Stimulated activated CD8-positive, alpha-beta memory T cell treated with anti-CD3 and anti-CD28 coated beads, Interleukin-15, amount 100 ng/mL, for 48 hours (primary cell): ENCODE measurements at regions not wholly inside any gene's neighbourhood (a gene's known extent, or its start where the extent isn't known, plus 50 kb on each side); places are given as distances from the start of the nearest gene placed in this dataset.
"Not testable (repeated sequence)": the region's sequence is repeated elsewhere in the genome, so short reads cannot be mapped to it uniquely, and the experiment has no call there.

Source experiments
- DNase-seq, 2 donors: peaks; one replicate each; pipeline ENCODE4 v3.0.0-alpha.2; 2020; ENCODE audit warnings: low read depth in 2 of 2

- DNase-seq, result no peak
Observed at GRCh38 chr16:46519063-46519462, 102.1 kb downstream of the SHCBP1 start.

GRCh38 chr16:46496701-46497100 lies 124.5 kb downstream of the SHCBP1 start:
- DNase-seq, result no peak

- no peak for DNase-seq
Observed at GRCh38 chr16:46482895-46483294, 138.3 kb downstream of the SHCBP1 start.

GRCh38 chr16:46466239-46466638 lies 154.9 kb downstream of the SHCBP1 start:
- no peak for DNase-seq

- DNase-seq, result not testable (repeated sequence)
Observed at GRCh38 chr16:46454801-46455200, 166.4 kb downstream of the SHCBP1 start.

- DNase-seq, result no peak
Observed at GRCh38 chr16:46428108-46429061, 192.8 kb downstream of the SHCBP1 start.

- no peak for DNase-seq
Observed at GRCh38 chr16:46427340-46428107, 193.7 kb downstream of the SHCBP1 start.

- DNase-seq, result no peak
Observed at GRCh38 chr16:46426336-46426735, 194.8 kb downstream of the SHCBP1 start.

- no peak for DNase-seq
Observed at GRCh38 chr16:46404028-46404427, 217.2 kb downstream of the SHCBP1 start.

GRCh38 chr16:46398559-46398958 lies 222.6 kb downstream of the SHCBP1 start:
- DNase-seq, result not testable (repeated sequence)

GRCh38 chr16:46396883-46397270 lies 224.3 kb downstream of the SHCBP1 start:
- not testable (repeated sequence) for DNase-seq

- DNase-seq, result not testable (repeated sequence)
Observed at GRCh38 chr16:46396131-46396882, 224.9 kb downstream of the SHCBP1 start.

GRCh38 chr16:46395391-46395921 lies 225.7 kb downstream of the SHCBP1 start:
- not testable (repeated sequence) for DNase-seq

- DNase-seq, result not testable (repeated sequence)
Observed at GRCh38 chr16:46394963-46395362, 226.2 kb downstream of the SHCBP1 start.

GRCh38 chr16:46394149-46394548 lies 227.0 kb downstream of the SHCBP1 start:
- DNase-seq, result not testable (repeated sequence)

GRCh38 chr16:46392930-46393722 lies 228.1 kb downstream of the SHCBP1 start:
- DNase-seq, result not testable (repeated sequence)

- DNase-seq, result not testable (repeated sequence)
Observed at GRCh38 chr16:46390660-46391462, 230.3 kb downstream of the SHCBP1 start.

GRCh38 chr16:46389561-46390041 lies 231.6 kb downstream of the SHCBP1 start:
- DNase-seq, result peak; percentile 40 to 59

- DNase-seq, result not testable (repeated sequence)
Observed at GRCh38 chr16:46388939-46389491, 232.2 kb downstream of the SHCBP1 start.
